Activated CD8-positive, alpha-beta T cell treated with anti-CD3 and anti-CD28 coated beads, Interleukin-2, amount 10 ng/mL, durations not matched to agents 7 days and 5 days (primary cell): ENCODE measurements at regions not wholly inside any gene's neighbourhood (a gene's known extent, or its start where the extent isn't known, plus 50 kb on each side); places are given as distances from the start of the nearest gene placed in this dataset.
"Not testable (repeated sequence)": the region's sequence is repeated elsewhere in the genome, so short reads cannot be mapped to it uniquely, and the experiment has no call there.

Experiments
- ATAC-seq: fragments of 150-1000 bp; cut with Tn5 transposase; one replicate; pipeline ENCODE4 v1.10.0; 2021; ENCODE audit warnings: moderate library complexity
- CTCF ChIA-PET: fragments of 350-600 bp; sonication (Branson Sonifier 250); formaldehyde crosslinking; loops from one replicate; lab custom pipeline; 2021; ENCODE audit warnings: antibody characterized with exemption; lab: Charles Lee
- POLR2A ChIA-PET: fragments of 350-600 bp; sonication (Branson Sonifier 250); formaldehyde crosslinking; loops from one replicate; lab custom pipeline; 2021; ENCODE audit warnings: antibody characterized with exemption; lab: Charles Lee
- DNase-seq: peaks from one replicate; pipeline ENCODE4 v3.0.0-alpha.2; 2020
- H3K27ac Mint-ChIP-seq: one replicate; pipeline ENCODE4 v1.8.0; 2021; ENCODE audit warnings: mild to moderate bottlenecking, mixed read lengths
- H3K27me3 Mint-ChIP-seq: one replicate; pipeline ENCODE4 v1.8.0; 2021; ENCODE audit warnings: low read depth, mixed read lengths
- H3K36me3 Mint-ChIP-seq: one replicate; pipeline ENCODE4 v1.8.0; 2021; ENCODE audit warnings: low read depth, mixed read lengths
- H3K4me1 Mint-ChIP-seq: one replicate; pipeline ENCODE4 v1.8.0; 2021; ENCODE audit warnings: low read depth, mixed read lengths
- H3K4me3 Mint-ChIP-seq: one replicate; pipeline ENCODE4 v1.8.0; 2021; ENCODE audit warnings: mild to moderate bottlenecking, mixed read lengths
- H3K9me3 Mint-ChIP-seq: one replicate; pipeline ENCODE4 v1.8.0; 2022; ENCODE audit warnings: mixed read lengths; ENCODE audit not compliant: insufficient read depth

DNA sequence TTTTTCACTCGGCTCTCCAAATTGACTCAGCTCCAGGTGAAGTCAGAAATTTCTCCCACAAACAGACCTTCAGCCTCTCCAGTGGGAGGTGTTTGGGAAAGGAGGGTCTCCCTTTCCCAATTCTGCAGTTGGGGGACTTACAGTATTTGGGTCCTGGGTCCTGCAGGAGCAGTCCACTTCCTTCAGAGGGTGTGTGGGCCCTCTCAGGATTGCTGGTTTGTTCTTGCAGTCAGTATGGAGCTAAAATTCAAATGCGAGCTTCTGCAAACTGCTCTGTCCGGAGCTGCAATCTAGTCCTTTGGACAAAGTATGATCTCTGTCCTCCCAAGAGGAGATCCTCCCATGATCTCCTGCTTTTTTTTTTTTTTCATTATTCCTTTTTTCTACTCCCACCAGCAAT is 87.9 kb upstream of the MSTN start:
- ChIA-PET POLR2A (no interaction called here), CTCF (no interaction called here)
- DNase-seq (no peak), ATAC-seq (no peak)
- Mint-ChIP-seq H3K36me3 (no peaks in the 10 kb centered on the region), H3K27ac (no peak overlapping the region), H3K27me3 (peaks cover 3% of the 10 kb centered on the region), H3K9me3 (no peaks in the 10 kb centered on the region), H3K4me3 (no peak overlapping the region), H3K4me1 (no peaks in the 10 kb centered on the region)

DNA sequence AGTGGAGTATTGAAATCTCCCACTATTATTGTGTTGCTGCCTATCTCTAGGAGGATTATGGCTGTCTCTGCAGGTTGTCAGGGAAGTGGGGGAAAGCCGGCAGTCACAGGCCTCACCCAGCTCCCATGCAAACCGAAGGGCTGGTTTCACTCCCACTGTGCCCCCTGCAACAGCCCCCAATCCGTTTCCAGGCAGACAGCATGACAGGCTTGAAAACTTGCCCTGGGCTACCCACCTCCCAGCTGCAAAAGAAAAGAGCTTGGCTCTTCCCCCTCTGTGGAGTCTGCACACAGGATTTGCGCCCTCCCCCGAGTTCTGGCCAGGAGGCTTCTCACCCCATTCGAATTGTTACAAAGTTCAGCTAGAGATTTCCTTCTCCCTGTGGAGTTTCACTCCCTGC is 87.4 kb upstream of the MSTN start:
- Mint-ChIP-seq H3K27me3 (peaks cover 3% of the 10 kb centered on the region), H3K4me3 (no peak overlapping the region), H3K36me3 (no peaks in the 10 kb centered on the region), H3K9me3 (no peaks in the 10 kb centered on the region), H3K27ac (no peak overlapping the region), H3K4me1 (no peaks in the 10 kb centered on the region)
- ATAC-seq: no peak
- ChIA-PET CTCF (no interaction called here), POLR2A (no interaction called here)
- DNase-seq: no peak

DNA sequence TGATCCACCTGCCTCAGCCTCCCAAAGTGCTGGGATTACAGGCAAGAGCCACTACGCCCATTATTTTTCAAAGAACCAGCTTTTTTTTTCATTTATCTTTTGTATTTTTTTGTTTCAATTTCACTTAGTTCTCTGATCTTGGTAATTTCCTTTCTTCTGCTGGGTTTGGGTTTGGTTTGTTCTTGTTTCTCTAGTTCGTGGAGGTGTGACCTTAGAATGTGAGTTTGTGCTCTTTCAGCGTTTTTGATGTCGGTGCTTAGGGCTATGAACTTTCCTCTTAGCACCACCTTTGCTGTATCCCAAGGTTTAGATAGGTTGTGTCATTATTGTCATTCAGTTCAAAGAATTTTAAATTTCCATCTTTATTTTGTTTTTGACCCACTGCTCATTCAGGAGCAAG is 86.7 kb upstream of the MSTN start:
- Mint-ChIP-seq H3K27ac (no peak overlapping the region), H3K36me3 (no peaks in the 10 kb centered on the region), H3K4me3 (no peak overlapping the region), H3K9me3 (no peaks in the 10 kb centered on the region), H3K27me3 (peaks cover 3% of the 10 kb centered on the region), H3K4me1 (no peaks in the 10 kb centered on the region)
- POLR2A ChIA-PET: no interaction called here
- no peak for ATAC-seq
- DNase-seq: no peak
- CTCF ChIA-PET: no interaction called here

DNA sequence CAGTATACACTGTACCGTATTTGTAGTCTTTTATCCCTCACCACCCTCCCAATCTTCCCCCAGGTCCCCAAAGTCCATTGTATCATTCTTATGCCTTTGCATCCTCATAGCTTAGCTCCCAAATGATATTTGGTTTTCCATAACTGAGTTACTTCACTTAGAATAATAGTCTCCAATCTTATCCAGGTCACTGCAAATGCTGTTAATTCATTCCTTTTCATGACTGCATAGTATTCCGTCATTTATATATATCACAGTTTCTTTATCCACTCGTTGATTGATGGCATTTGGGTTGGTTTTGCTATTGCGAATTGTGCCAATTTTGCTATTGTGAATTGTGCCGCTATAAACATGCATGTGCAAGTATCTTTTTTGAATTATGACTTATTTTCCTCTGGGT is 83.6 kb upstream of the MSTN start:
- H3K27ac Mint-ChIP-seq, CTCF ChIA-PET, H3K27me3 Mint-ChIP-seq, ATAC-seq, H3K36me3 Mint-ChIP-seq, H3K4me1 Mint-ChIP-seq, H3K9me3 Mint-ChIP-seq, H3K4me3 Mint-ChIP-seq, POLR2A ChIA-PET, DNase-seq: not testable (repeated sequence)

DNA sequence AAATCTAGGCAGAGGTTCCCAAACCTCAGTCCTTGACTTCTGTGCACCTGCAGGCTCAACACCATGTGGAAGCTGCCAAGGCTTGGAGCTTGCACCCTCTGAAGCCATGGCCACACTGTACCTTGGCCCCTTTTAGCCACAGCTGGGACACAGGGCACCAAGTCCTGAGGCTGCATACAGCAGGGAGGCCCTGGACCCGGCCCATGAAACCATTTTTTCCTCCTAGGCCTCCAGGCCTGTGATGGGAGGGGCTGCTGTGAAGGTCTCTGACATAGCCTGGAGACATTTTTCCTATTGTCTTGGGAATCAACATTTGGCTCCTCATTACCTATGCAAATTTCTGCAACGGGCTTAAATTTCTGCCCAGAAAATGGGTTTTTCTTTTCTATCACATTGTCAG is 77.9 kb upstream of the MSTN start:
- CTCF ChIA-PET, H3K27ac Mint-ChIP-seq, H3K4me3 Mint-ChIP-seq, H3K9me3 Mint-ChIP-seq, POLR2A ChIA-PET, H3K27me3 Mint-ChIP-seq, H3K36me3 Mint-ChIP-seq, ATAC-seq, DNase-seq, H3K4me1 Mint-ChIP-seq: not testable (repeated sequence)

DNA sequence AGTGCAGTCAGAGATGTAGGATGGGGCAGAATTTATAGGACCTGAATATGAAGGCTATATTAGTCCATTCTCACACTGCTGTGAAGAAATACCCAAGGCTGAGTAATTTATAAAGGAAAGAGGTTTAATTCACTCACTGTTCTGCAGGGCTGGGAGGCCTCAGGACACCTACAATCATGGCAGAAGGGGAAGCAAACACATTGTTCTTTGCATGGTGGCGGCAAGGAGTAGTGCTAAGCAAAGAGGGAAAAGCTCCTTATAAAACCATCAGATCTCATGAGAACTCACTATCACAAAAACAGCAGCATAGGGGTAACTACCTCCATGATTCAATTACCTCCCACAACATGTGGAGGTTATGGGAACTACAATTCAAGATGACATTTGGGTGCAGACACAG is 76.8 kb upstream of the MSTN start:
- ChIA-PET CTCF (no interaction called here), POLR2A (no interaction called here)
- DNase-seq: no peak
- H3K4me1 Mint-ChIP-seq: no peaks in the 10 kb centered on the region
- no peak overlapping the region for H3K4me3 Mint-ChIP-seq
- no peak for ATAC-seq
- no peak overlapping the region for H3K27ac Mint-ChIP-seq
- H3K36me3 Mint-ChIP-seq: peaks cover 3% of the 10 kb centered on the region
- no peaks in the 10 kb centered on the region for H3K27me3 Mint-ChIP-seq
- H3K9me3 Mint-ChIP-seq: no peaks in the 10 kb centered on the region

DNA sequence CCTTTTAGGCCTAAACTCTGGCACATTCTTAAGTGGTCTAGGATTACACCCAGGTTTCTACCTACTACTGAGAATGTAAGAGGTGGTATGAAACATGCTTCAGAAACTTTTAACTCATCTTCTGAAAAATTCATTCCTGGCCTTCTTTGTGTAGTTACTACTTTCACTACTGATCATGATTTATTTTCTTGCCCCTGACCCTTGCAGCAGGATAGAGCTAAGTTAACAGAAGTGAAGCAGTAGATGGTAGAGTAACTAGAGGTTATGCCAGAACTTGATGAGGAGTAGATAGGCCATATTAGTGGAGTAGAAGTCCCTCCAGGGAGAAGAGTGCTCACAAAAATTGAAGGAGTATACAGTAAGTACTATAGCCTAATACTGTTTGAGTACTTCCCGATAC is 75.5 kb upstream of the MSTN start:
- Mint-ChIP-seq H3K4me1 (no peaks in the 10 kb centered on the region), H3K9me3 (no peaks in the 10 kb centered on the region), H3K4me3 (no peak overlapping the region), H3K27me3 (no peaks in the 10 kb centered on the region), H3K36me3 (peaks cover 3% of the 10 kb centered on the region), H3K27ac (no peak overlapping the region)
- ATAC-seq: no peak
- no peak for DNase-seq
- POLR2A ChIA-PET: no interaction called here
- CTCF ChIA-PET: interaction anchor here (1.5 kb wide), 1 partner anchor 16 kb away, joined by 4 read pairs; no protein-coding TSS in a partner anchor

DNA sequence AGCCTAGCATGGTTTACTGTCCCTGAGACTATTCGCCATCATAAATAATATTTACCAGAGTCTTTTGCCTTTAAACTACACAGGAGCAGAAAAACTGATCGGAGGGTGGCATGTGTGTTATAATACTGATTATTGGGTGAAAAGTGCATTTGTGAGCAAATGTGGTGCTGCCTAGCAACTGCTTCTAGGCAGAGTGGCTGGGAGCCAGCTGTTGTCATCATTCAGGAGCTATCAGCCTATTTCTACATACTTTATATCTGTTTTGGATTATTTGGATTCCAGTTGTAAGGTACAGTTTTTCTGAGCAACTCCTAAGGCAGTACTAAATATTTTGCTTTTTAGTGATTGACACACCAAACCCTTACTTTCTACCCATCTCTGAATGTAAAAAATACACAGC is 75.0 kb upstream of the MSTN start:
- peaks cover 3% of the 10 kb centered on the region for H3K36me3 Mint-ChIP-seq
- H3K4me1 Mint-ChIP-seq: no peaks in the 10 kb centered on the region
- H3K4me3 Mint-ChIP-seq: no peak overlapping the region
- DNase-seq (no peak), ATAC-seq (no peak)
- no peaks in the 10 kb centered on the region for H3K9me3 Mint-ChIP-seq
- no peaks in the 10 kb centered on the region for H3K27me3 Mint-ChIP-seq
- ChIA-PET POLR2A (no interaction called here), CTCF (interaction anchor here (1.5 kb wide), 1 partner anchor 16 kb away, joined by 4 read pairs; no protein-coding TSS in a partner anchor)
- no peak overlapping the region for H3K27ac Mint-ChIP-seq

DNA sequence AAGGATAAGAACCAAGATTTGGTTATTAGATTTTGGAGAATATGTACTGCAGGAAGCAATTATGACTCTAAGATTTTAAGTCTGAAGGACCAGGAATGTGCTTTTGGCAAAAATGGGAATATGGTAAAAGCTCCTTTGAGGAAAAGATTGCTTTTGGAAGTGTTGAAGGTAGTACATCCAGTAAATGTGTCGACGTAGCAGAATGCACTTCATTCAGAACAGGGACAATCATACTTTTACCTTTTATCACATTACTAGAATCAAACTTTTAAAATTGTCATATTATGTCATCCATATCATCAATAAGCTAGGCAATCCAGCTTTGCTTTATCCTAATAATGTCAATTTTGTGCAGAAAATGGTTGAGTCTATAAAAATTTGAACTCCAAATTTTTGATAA is 74.3 kb upstream of the MSTN start:
- Mint-ChIP-seq H3K27me3 (no peaks in the 10 kb centered on the region), H3K4me1 (no peaks in the 10 kb centered on the region), H3K9me3 (no peaks in the 10 kb centered on the region), H3K36me3 (peaks cover 3% of the 10 kb centered on the region), H3K27ac (no peak overlapping the region), H3K4me3 (no peak overlapping the region)
- ChIA-PET CTCF (interaction anchor here (1.5 kb wide), 1 partner anchor 15 kb away, joined by 4 read pairs; no protein-coding TSS in a partner anchor), POLR2A (no interaction called here)
- ATAC-seq: no peak
- DNase-seq: no peak

DNA sequence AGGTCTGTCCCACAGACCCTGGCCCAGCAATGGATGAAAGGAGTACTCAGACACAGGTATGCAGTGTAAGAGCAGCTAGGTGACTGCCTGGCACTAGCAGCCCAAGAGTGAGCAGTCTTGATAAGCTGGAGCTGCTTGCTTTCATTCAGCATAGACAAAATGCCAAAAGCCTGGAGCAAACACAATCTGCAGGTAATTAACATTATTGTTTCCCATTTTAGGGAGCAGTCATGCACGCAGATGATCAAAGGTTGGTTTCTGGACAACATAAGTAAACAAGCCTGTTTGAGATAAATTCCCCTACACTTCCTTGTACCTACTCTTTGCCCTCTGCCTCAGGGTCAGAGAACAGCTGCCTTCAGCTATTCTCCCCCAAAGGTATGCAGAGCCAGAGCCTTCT is 73.7 kb upstream of the MSTN start:
- H3K9me3 Mint-ChIP-seq: no peaks in the 10 kb centered on the region
- no peaks in the 10 kb centered on the region for H3K27me3 Mint-ChIP-seq
- H3K4me3 Mint-ChIP-seq: no peak overlapping the region
- DNase-seq (no peak), ATAC-seq (no peak)
- H3K36me3 Mint-ChIP-seq: peaks cover 3% of the 10 kb centered on the region
- POLR2A ChIA-PET: no interaction called here
- CTCF ChIA-PET: no interaction called here
- no peak overlapping the region for H3K27ac Mint-ChIP-seq
- H3K4me1 Mint-ChIP-seq: no peaks in the 10 kb centered on the region

DNA sequence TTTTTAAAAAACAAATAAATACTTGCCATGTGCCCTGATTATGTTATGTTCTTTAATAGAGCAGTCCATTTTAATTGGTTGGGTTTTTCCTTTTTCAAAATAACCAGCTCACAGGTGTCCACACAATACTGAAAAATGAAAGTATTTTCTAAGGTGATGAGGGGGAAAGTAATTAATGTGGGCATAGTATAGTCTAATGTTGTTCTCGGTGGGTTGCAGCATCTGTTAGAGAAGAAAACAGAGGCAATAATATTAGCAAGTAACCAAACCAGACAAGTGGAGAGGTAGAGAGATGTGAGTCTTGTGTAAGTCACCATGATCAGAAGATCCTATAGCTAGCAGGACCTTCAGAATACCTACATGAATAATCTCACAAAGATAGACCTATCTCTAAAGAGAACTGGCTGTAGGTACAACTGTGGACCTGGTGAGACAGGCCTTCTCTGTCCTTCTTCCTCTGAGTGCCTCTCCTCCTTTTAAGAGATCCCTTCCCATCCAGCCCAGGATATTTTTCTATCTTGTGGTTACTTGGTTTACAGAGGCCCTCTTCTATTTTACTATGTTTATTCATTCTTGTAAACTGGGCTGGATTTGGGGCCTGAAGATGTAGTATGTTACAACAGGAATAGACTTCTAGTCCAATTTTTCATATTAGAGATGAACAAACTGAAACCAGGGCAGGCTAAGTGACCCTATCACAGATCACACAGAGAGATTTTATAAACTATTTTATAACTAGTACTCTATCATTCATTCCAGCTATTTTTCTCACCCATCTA is 67.1 kb upstream of the MSTN start:
- no peaks in the 10 kb centered on the region for H3K36me3 Mint-ChIP-seq
- no peak overlapping the region for H3K4me3 Mint-ChIP-seq
- no peak for DNase-seq
- no peaks in the 10 kb centered on the region for H3K9me3 Mint-ChIP-seq
- no peak for ATAC-seq
- no peaks in the 10 kb centered on the region for H3K4me1 Mint-ChIP-seq
- ChIA-PET CTCF (interaction anchor here (1.3 kb wide), 1 partner anchor 190 kb away, joined by 3 read pairs; the partner anchor contains the start of gene HIBCH), POLR2A (no interaction called here)
- H3K27ac Mint-ChIP-seq: no peak overlapping the region
- no peaks in the 10 kb centered on the region for H3K27me3 Mint-ChIP-seq

DNA sequence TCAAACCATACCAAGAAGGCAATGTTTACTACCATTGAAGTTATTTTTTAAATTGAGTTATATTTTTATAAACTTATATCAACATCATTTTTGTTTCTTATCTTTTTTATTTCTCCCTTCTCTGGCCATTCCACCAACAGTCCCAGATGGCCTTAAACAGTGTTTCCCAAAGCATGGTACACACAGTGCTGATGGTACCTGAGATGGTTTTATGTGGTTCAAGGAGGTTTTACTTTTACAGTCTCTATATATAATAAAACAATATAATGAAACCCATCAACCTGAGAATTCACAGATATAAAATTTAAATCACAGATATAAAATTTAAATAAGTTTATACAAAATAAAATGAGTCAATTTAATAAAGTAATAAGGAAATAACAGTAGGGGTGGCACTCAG is 65.1 kb upstream of the MSTN start:
- Mint-ChIP-seq H3K4me1 (no peaks in the 10 kb centered on the region), H3K27me3 (no peaks in the 10 kb centered on the region), H3K36me3 (no peaks in the 10 kb centered on the region), H3K27ac (no peak overlapping the region), H3K9me3 (no peaks in the 10 kb centered on the region), H3K4me3 (no peak overlapping the region)
- DNase-seq (no peak), ATAC-seq (no peak)
- CTCF ChIA-PET: no interaction called here
- POLR2A ChIA-PET: no interaction called here

DNA sequence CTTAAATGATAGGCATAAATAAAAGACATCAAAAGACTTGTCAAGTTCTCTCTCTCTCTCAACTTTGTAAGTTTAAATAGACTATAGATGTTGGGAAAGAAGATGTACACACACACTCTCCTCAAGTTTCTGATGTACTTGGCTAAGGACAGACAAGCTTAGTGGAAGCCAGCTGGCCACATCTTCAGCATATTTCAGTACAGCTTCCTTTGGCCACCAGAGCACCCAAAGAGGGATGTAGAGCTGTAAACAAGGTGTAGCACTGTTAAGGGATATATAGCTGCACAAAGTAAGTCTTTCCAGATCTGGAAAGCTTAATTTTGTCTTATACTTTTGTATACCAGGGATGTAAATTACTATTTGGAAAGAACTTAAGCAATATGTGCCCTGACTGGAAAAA is 64.3 kb upstream of the MSTN start:
- H3K27ac Mint-ChIP-seq: no peak overlapping the region
- ChIA-PET POLR2A (no interaction called here), CTCF (no interaction called here)
- no peaks in the 10 kb centered on the region for H3K36me3 Mint-ChIP-seq
- no peaks in the 10 kb centered on the region for H3K27me3 Mint-ChIP-seq
- DNase-seq (no peak), ATAC-seq (no peak)
- no peak overlapping the region for H3K4me3 Mint-ChIP-seq
- H3K4me1 Mint-ChIP-seq: no peaks in the 10 kb centered on the region
- H3K9me3 Mint-ChIP-seq: no peaks in the 10 kb centered on the region
